ENCODE measurements at regions not wholly inside any gene's neighbourhood (a gene's known extent, or its start where the extent isn't known, plus 50 kb on each side); places are given as distances from the start of the nearest gene placed in this dataset.

- Histone ChIP-seq H3K4me3 (ENCODE audit: low read length) (no peak overlapping the region), H3K27me3 (ENCODE audit: insufficient read depth, low read length) (no peaks in the 10 kb centered on the region), H3K9me3 (ENCODE audit: low read depth, low read length) (no peaks in the 10 kb centered on the region), H3K4me1 (ENCODE audit: insufficient read depth, low read length) (no peaks in the 10 kb centered on the region)
Measured at GRCh38 chr6:148177589-148178233, 164.9 kb upstream of the SASH1 start.

DNA sequence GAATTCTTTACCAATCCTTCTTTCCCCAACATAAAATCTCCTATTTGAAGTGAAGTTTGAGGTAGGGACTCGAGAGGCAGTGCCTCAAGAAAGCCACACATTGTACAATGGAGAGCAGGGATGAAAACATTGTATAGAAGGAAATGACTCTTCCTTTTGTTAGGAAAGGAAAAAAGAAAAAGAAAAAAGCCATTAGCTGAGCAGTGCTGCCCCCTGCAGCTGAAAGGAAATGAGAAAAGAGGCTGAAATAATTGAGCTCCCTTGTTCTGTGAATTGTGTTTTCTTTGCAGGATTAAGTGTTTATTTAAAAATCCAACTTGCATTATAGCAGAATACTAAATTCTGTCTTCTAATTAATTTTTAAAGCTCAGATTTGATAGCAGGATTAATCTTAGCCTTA, 162.9 kb upstream of the SASH1 start:
- no peaks in the 10 kb centered on the region for H3K27me3 ChIP-seq (ENCODE audit: insufficient read depth, low read length)
- H3K9me3 ChIP-seq (ENCODE audit: low read depth, low read length) = no peaks in the 10 kb centered on the region
- no peaks in the 10 kb centered on the region for H3K4me1 ChIP-seq (ENCODE audit: insufficient read depth, low read length)
- H3K4me3 ChIP-seq (ENCODE audit: low read length) = no peak overlapping the region

DNA sequence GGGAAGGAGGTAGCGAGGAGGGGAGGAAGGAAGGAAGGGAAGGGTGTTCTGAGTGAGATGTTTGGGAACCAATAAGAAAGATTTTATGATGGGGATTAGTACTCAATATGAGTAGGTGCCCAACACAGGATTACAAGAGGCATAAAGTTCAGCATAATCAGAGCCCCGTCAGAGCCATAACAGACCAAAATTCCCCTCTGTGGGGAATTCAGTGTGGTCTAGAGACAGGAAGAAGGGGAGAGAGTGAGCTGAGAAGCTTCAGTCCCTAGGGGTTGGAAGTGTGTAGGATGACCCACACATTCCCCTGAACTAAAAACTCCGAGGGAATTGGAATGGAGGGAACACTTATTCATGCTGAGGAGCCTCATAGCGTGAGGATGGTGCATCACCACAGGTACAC, 160.3 kb upstream of the SASH1 start:
- H3K9me3 ChIP-seq (ENCODE audit: low read depth, low read length) = no peaks in the 10 kb centered on the region
- no peaks in the 10 kb centered on the region for H3K27me3 ChIP-seq (ENCODE audit: insufficient read depth, low read length)
- H3K4me3 ChIP-seq (ENCODE audit: low read length) = no peak overlapping the region
- no peaks in the 10 kb centered on the region for H3K4me1 ChIP-seq (ENCODE audit: insufficient read depth, low read length)

DNA sequence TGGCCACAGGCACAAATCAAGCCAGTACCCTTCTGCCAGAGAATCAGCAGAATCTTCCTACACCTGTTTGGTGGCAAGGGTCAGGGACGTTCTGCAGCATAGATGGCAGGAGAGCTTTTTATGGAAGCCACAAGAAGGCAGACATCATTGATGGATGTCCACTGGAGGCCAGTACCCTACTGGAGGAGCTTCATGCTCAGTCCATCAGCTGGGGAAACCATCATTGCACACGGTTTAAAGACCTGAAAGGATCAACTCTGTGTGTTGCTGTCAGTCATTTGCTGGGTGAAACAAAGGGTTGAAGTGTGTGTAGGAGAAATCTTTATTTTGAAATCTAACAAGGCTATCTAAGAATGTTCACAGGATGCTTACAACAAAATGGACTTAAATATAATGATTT, 158.9 kb upstream of the SASH1 start:
- Histone ChIP-seq H3K4me1 (ENCODE audit: insufficient read depth, low read length) (no peaks in the 10 kb centered on the region), H3K4me3 (ENCODE audit: low read length) (no peak overlapping the region), H3K27me3 (ENCODE audit: insufficient read depth, low read length) (no peaks in the 10 kb centered on the region), H3K9me3 (ENCODE audit: low read depth, low read length) (no peaks in the 10 kb centered on the region)

DNA sequence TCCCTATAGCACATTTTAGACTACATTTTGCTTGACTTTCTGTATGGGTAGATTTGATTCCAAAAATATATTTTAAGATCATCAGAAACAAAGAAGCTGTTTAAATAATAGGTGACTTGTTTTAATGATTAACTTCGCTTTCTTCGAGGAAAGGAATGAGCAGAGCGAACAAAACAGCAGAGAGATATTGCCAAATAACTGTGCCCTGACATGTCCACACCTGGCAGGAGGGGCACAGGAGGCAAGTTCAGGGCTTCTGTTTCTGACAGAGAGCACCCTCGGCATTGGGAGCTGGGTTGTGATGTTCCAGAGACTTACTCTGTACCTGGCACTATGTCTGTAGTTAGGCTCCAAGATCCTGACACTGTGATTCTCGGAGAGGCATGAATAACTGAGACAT, 155.7 kb upstream of the SASH1 start:
- no peaks in the 10 kb centered on the region for H3K4me1 ChIP-seq (ENCODE audit: insufficient read depth, low read length)
- H3K4me3 ChIP-seq (ENCODE audit: low read length) = no peak overlapping the region
- peaks cover 3% of the 10 kb centered on the region for H3K27me3 ChIP-seq (ENCODE audit: insufficient read depth, low read length)
- no peaks in the 10 kb centered on the region for H3K9me3 ChIP-seq (ENCODE audit: low read depth, low read length)

GRCh38 chr6:148192310-148192709, 150.3 kb upstream of the SASH1 start:
- no peak overlapping the region for H3K4me3 ChIP-seq (ENCODE audit: low read length)
- no peaks in the 10 kb centered on the region for H3K4me1 ChIP-seq (ENCODE audit: insufficient read depth, low read length)
- H3K9me3 ChIP-seq (ENCODE audit: low read depth, low read length) = no peaks in the 10 kb centered on the region
- H3K27me3 ChIP-seq (ENCODE audit: insufficient read depth, low read length) = peaks cover 12% of the 10 kb centered on the region

GRCh38 chr6:148193063-148193680, 149.5 kb upstream of the SASH1 start:
- Histone ChIP-seq H3K27me3 (ENCODE audit: insufficient read depth, low read length) (peaks cover 14% of the 10 kb centered on the region), H3K9me3 (ENCODE audit: low read depth, low read length) (no peaks in the 10 kb centered on the region), H3K4me1 (ENCODE audit: insufficient read depth, low read length) (no peaks in the 10 kb centered on the region), H3K4me3 (ENCODE audit: low read length) (no peak overlapping the region)

DNA sequence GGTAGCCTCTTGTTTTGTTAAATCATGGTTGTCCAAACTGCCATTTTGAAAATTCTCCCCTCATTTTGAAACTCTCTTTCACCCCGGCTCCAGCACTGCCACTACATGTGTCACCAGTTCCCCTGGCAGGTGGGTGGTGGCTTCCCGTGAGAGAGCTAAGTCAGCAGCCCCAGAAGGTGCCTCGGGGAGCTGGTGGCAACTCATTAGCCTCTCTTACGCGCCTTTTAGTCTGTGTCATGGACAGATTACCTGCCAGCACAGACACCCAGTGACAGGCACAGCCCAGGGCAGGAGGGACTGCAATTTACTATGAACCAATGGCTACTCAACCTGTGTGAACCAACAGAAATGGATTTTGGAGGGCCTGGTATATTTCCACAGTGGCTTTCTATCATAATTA, 147.1 kb upstream of the SASH1 start:
- Histone ChIP-seq H3K4me3 (ENCODE audit: low read length) (no peak overlapping the region), H3K9me3 (ENCODE audit: low read depth, low read length) (no peaks in the 10 kb centered on the region), H3K4me1 (ENCODE audit: insufficient read depth, low read length) (no peaks in the 10 kb centered on the region), H3K27me3 (ENCODE audit: insufficient read depth, low read length) (peaks cover 19% of the 10 kb centered on the region)

GRCh38 chr6:148199584-148199983, 143.1 kb upstream of the SASH1 start:
- Histone ChIP-seq H3K9me3 (ENCODE audit: low read depth, low read length) (no peaks in the 10 kb centered on the region), H3K4me3 (ENCODE audit: low read length) (no peak overlapping the region), H3K27me3 (ENCODE audit: insufficient read depth, low read length) (peaks cover 35% of the 10 kb centered on the region), H3K4me1 (ENCODE audit: insufficient read depth, low read length) (peaks cover 3% of the 10 kb centered on the region)

- Histone ChIP-seq H3K4me3 (ENCODE audit: low read length) (no peak overlapping the region), H3K27me3 (ENCODE audit: insufficient read depth, low read length) (peaks cover 41% of the 10 kb centered on the region), H3K4me1 (ENCODE audit: insufficient read depth, low read length) (peaks cover 3% of the 10 kb centered on the region), H3K9me3 (ENCODE audit: low read depth, low read length) (no peaks in the 10 kb centered on the region)
Measured at GRCh38 chr6:148200293-148200692, 142.3 kb upstream of the SASH1 start.

DNA sequence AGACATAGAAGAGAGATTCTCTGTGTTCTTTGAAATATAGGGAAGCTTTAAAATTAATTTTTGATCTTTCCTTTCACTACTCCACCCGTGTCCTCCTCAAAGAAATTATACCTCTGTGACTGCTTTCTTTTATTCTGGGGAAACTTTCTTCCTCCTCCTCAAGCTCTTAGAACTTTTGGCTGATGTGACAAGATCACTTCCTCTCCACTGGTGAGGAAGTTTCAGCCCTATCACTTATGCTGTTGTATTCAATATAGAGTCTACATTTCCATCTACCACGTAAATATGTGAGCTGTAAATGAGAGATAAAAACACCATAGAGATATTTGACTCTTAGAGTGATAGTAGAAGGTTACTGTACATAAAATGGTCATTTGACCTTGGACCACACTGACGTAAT, 141.9 kb upstream of the SASH1 start:
- Histone ChIP-seq H3K9me3 (ENCODE audit: low read depth, low read length) (no peaks in the 10 kb centered on the region), H3K27me3 (ENCODE audit: insufficient read depth, low read length) (peaks cover 44% of the 10 kb centered on the region), H3K4me3 (ENCODE audit: low read length) (no peak overlapping the region), H3K4me1 (ENCODE audit: insufficient read depth, low read length) (peaks cover 3% of the 10 kb centered on the region)

DNA sequence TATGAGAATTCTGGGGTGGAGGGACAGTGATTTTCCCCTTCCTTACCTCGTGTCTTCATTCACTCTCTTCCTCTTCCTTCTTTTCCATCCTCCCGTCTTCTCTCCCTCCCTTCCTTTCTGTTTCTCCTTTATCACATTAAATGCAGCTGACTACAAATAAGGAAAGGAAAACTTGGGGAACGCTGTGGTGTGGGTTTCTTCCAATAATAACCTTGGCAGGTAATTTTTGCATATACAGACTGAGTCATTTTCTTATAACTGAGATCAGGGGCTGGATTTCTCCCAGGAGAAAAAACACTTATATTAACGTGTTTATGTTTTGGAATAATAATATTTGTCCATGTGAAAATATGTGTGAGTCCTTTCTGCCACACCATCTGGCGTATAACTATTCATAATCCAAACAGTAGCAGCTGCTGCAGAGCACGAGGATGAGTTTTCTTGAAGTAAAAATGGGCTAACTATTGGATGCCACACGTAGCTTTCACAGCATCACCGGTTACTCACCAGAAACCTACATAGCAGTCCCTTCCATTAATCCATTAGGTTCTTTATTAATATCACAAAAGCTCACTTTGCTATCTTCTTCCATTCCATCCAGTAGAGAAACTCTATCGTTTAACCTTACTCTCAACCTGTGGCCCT, 139.2 kb upstream of the SASH1 start:
- H3K4me1 ChIP-seq (ENCODE audit: insufficient read depth, low read length) = peaks cover 3% of the 10 kb centered on the region
- H3K4me3 ChIP-seq (ENCODE audit: low read length) = no peak overlapping the region
- peaks cover 55% of the 10 kb centered on the region for H3K27me3 ChIP-seq (ENCODE audit: insufficient read depth, low read length)
- no peaks in the 10 kb centered on the region for H3K9me3 ChIP-seq (ENCODE audit: low read depth, low read length)

- Histone ChIP-seq H3K27me3 (ENCODE audit: insufficient read depth, low read length) (peaks cover 60% of the 10 kb centered on the region), H3K4me3 (ENCODE audit: low read length) (no peak overlapping the region), H3K9me3 (ENCODE audit: low read depth, low read length) (no peaks in the 10 kb centered on the region), H3K4me1 (ENCODE audit: insufficient read depth, low read length) (peaks cover 3% of the 10 kb centered on the region)
Measured at GRCh38 chr6:148203970-148204369, 138.7 kb upstream of the SASH1 start.

DNA sequence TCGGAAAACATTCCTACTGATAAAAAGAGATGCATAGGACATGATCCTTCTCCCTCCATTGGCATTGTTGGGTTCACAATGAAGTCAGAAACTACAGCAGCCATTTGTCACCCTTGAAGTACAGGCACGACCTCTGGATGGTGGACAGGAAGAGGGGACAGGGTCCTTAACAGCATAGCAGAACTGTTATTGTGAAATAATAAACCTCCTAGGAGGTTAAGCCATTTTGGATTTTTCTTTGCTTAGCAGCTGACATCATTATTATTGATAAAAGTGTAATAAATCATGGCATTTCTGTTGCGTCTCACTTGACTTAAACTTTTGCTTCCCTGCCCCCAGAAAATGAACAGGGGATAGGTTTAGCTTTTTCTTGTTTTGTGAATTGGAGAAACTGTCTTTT, 134.3 kb upstream of the SASH1 start:
- Histone ChIP-seq H3K9me3 (ENCODE audit: low read depth, low read length) (no peaks in the 10 kb centered on the region), H3K27me3 (ENCODE audit: insufficient read depth, low read length) (peaks cover 46% of the 10 kb centered on the region), H3K4me3 (ENCODE audit: low read length) (no peak overlapping the region), H3K4me1 (ENCODE audit: insufficient read depth, low read length) (peaks cover 3% of the 10 kb centered on the region)

DNA sequence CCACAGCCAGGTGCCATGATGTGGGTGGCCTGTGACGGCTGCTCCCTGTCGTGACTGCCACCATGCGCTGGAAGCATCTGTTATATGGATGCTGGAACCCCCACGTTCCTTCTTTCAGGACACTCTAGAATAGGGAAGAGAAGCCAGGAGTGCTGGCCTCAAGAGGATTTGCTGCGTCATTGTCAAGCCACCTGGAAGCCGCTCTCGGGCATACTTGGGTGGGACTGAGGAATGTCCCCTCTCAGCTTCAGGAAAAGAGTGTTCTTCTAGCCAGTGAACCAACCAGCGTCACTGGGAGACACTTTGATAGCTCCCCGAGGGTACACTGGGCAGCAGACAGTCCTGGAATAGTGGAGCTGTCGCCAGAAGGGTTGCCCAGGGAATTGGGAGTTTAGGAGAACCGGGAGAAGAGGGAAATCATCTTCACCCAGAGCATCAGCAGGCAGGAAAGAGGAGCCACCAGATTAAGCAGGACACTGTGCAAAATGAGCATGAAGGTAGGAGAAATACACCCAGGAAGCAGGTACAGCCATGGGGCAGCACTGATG, 130.8 kb upstream of the SASH1 start:
- Histone ChIP-seq H3K4me1 (ENCODE audit: insufficient read depth, low read length) (no peaks in the 10 kb centered on the region), H3K9me3 (ENCODE audit: low read depth, low read length) (no peaks in the 10 kb centered on the region), H3K4me3 (ENCODE audit: low read length) (no peak overlapping the region), H3K27me3 (ENCODE audit: insufficient read depth, low read length) (peaks cover 39% of the 10 kb centered on the region)
